K562 (cell line): ENCODE measurements at regions not wholly inside any gene's neighbourhood (a gene's known extent, or its start where the extent isn't known, plus 50 kb on each side); places are given as distances from the start of the nearest gene placed in this dataset.

ENCODE experiments used
- ATAC-seq: fragments of 200-7000 bp; cut with Tn5 transposase; 3 replicates; pipeline ENCODE4 v1.9.1; 2020; ENCODE audit warnings: moderate library complexity
- BruUV-seq: library from RNA; stranded (reverse); fragments of 400-500 nt; replicated peaks from 2 replicates; lab custom pipeline; 2021; lab: Mats Ljungman, UMichigan
- CTCF ChIA-PET: fragments of 300-600 bp; formaldehyde crosslinking; extraction: SDS; loops from one replicate; lab custom pipeline; 2021; ENCODE audit warnings: low intra/inter-chr PET ratio; lab: Yijun Ruan, JAX
- POLR2A ChIA-PET: fragments of 300-600, 350-650 bp; sonication (Branson Sonifier 250); formaldehyde crosslinking; extraction: SDS; loops from one replicate; lab custom pipeline; 2021; ENCODE audit warnings: antibody characterized with exemption, inconsistent platforms; lab: Yijun Ruan, JAX
- DNase-seq, 4 experiments: peaks; one replicate each; pipeline versions ENCODE4 v3.0.0 to v3.0.0-alpha.2; 2011 to 2018; ENCODE audit warnings: low spot score in 3 of 4, mixed read lengths in 3 of 4; ENCODE audit errors: extremely low read depth in 1 of 4
- FAIRE-seq: peaks from 2 replicates; lab custom pipeline; 2011; peaks lifted over from hg19 to GRCh38; lab: Jason Lieb, UNC
- H2AFZ ChIP-seq: 2 replicates; pipeline ENCODE4 v1.6.0; 2011; ENCODE audit warnings: low read depth, low read length, control low read depth, inconsistent platforms
- H3K27ac ChIP-seq: fragments of 200-600 bp; 3 replicates; pipeline ENCODE4 v1.8.0; 2011; ENCODE audit warnings: low read depth, mild to moderate bottlenecking, control low read depth, inconsistent platforms, low read length, moderate library complexity, mixed read lengths; ENCODE audit errors: extremely low read depth
- H3K27me3 ChIP-seq, 2 experiments: fragments of 300-600 bp in 1 of 2; 2 replicates in 1 of 2; 3 replicates in 1 of 2; pipeline versions ENCODE4 v1.6.0 to v1.8.0; 2011; ENCODE audit warnings: inconsistent platforms in 2 of 2, low read length in 2 of 2, mild to moderate bottlenecking in 1 of 2, mixed read lengths in 1 of 2, moderate library complexity in 1 of 2; ENCODE audit not compliant: control insufficient read depth in 2 of 2, insufficient read depth in 2 of 2
- H3K36me3 ChIP-seq: fragments of 300-600 bp; 3 replicates; pipeline ENCODE4 v1.8.0; 2011; ENCODE audit warnings: mild to moderate bottlenecking, low read length, inconsistent platforms; ENCODE audit not compliant: control insufficient read depth, insufficient read depth
- H3K4me1 ChIP-seq, 2 experiments: fragments of 200-600 bp in 1 of 2; replicated peaks in 1 of 2; 2 replicates in 1 of 2; 3 replicates in 1 of 2; pipeline versions ENCODE4 v1.5.1 to v1.8.0; 2011; ENCODE audit warnings: inconsistent platforms in 2 of 2, low read length in 2 of 2, mild to moderate bottlenecking in 1 of 2, mixed read lengths in 1 of 2, moderate library complexity in 1 of 2; ENCODE audit not compliant: control insufficient read depth in 2 of 2, insufficient read depth in 2 of 2
- H3K4me2 ChIP-seq: 2 replicates; pipeline ENCODE4 v1.6.1; 2011; ENCODE audit warnings: low read length, control low read depth, inconsistent platforms, mixed read lengths; ENCODE audit not compliant: insufficient read depth
- H3K4me3 ChIP-seq: fragments of 200-600 bp; sonication (generic), shearing (Covaris generic); 2 replicates; pipeline ENCODE4 v1.5.1; 2016; ENCODE audit warnings: control low read depth, inconsistent platforms
- H3K79me2 ChIP-seq: fragments of 200-600 bp; 3 replicates; pipeline ENCODE4 v1.8.0; 2011; ENCODE audit warnings: low read length, inconsistent platforms; ENCODE audit not compliant: control insufficient read depth, insufficient read depth
- H3K9ac ChIP-seq, 2 experiments: 2 replicates each; pipeline versions ENCODE4 v1.6.0 to v1.6.1; 2011; ENCODE audit warnings: low read depth in 2 of 2, low read length in 2 of 2, control low read depth in 1 of 2, inconsistent platforms in 1 of 2, mild to moderate bottlenecking in 1 of 2, mixed read lengths in 1 of 2; ENCODE audit not compliant: insufficient read depth in 1 of 2
- H3K9me1 ChIP-seq: one replicate; pipeline ENCODE4 v1.6.0; 2011; ENCODE audit warnings: inconsistent platforms, mild to moderate bottlenecking, low read length, moderate library complexity; ENCODE audit not compliant: control insufficient read depth, insufficient read depth
- H3K9me3 ChIP-seq: replicated peaks from 2 replicates; pipeline ENCODE4 v1.5.1; 2011; ENCODE audit warnings: low read depth, low read length, inconsistent platforms; ENCODE audit not compliant: control insufficient read depth, insufficient read depth
- H4K20me1 ChIP-seq: replicated peaks from 2 replicates; pipeline ENCODE4 v1.6.1; 2011; ENCODE audit warnings: low read length, inconsistent platforms, mixed read lengths; ENCODE audit not compliant: control insufficient read depth, insufficient read depth
- ADNP ChIP-seq: fragments of 200-800 bp; sonication (Bioruptor generic); IDR thresholded peaks from 2 replicates; pipeline ENCODE4 v1.6.1; 2016; ENCODE audit warnings: missing genetic modification characterization, missing compliant biosample characterization
- BHLHE40 ChIP-seq: IDR thresholded peaks from 2 replicates; pipeline ENCODE4 v1.6.1; 2011; ENCODE audit warnings: low read length, improper control_type of control experiment
- DPF2 ChIP-seq: fragments of 450-650 bp; IDR thresholded peaks from 2 replicates; pipeline ENCODE4 v1.6.1; 2016
- FOXA1 ChIP-seq: fragments of 450-650 bp; IDR thresholded peaks from 2 replicates; pipeline ENCODE4 v1.6.1; 2016; ENCODE audit warnings: mild to moderate bottlenecking, borderline replicate concordance
- HNRNPUL1 ChIP-seq: fragments of 200-400 bp; formaldehyde crosslinking; IDR thresholded peaks from 2 replicates; pipeline ENCODE4 v1.6.1; 2017; ENCODE audit warnings: low read length
- MCM7 ChIP-seq, 2 experiments: fragments of 450-650 bp; IDR thresholded peaks; 2 replicates each; pipeline ENCODE4 v1.6.1; 2016 to 2018
- PTBP1 ChIP-seq: fragments of 200-400 bp; formaldehyde crosslinking; IDR thresholded peaks from 2 replicates; pipeline ENCODE4 v1.6.1; 2017; ENCODE audit warnings: low read depth, low read length
- RBM14 ChIP-seq: fragments of 200-400 bp; formaldehyde crosslinking; IDR thresholded peaks from 2 replicates; pipeline ENCODE4 v1.6.1; 2018; ENCODE audit warnings: low read depth, mild to moderate bottlenecking, low read length, moderate library complexity, borderline replicate concordance; ENCODE audit not compliant: insufficient read depth
- RBM39 ChIP-seq: fragments of 200-400 bp; formaldehyde crosslinking; optimal IDR thresholded peaks from 2 replicates; pipeline ENCODE3; 2018; ENCODE audit warnings: low read depth, low read length
- SP1 ChIP-seq: sonication (generic); formaldehyde crosslinking; IDR thresholded peaks from 2 replicates; pipeline ENCODE4 v1.8.1; 2022; ENCODE audit warnings: mild to moderate bottlenecking, missing genetic modification reagents
- SRSF7 ChIP-seq: fragments of 200-400 bp; formaldehyde crosslinking; optimal IDR thresholded peaks from 2 replicates; pipeline ENCODE3; 2017; ENCODE audit warnings: mild to moderate bottlenecking, low read depth, low read length
- TRIM28 ChIP-seq: fragments of 450-650 bp; IDR thresholded peaks from 2 replicates; pipeline ENCODE4 v1.6.1; 2017
- ZFP36 ChIP-seq: fragments of 150-350 bp; IDR thresholded peaks from 2 replicates; pipeline ENCODE4 v1.6.1; 2018; ENCODE audit warnings: low read length, low read depth; ENCODE audit not compliant: partially characterized antibody
- WGBS: fragments of 100-300 bp; shearing (Covaris generic); methylation state at CpG from one replicate; pipeline ENCODE4 v1.1.6; 2016; ENCODE audit warnings: low coverage, mixed read lengths; ENCODE audit not compliant: insufficient coverage; ENCODE audit errors: missing lambda C conversion rate; 5-methylcytosine and 5-hydroxymethylcytosine counted together
- in situ Hi-C: fragments of 300-500 bp; cut with MboI; formaldehyde crosslinking; loops from 4 replicates; pipeline ENCODE4 v1.15.0; 2018; ENCODE audit warnings: inconsistent platforms, mixed read lengths
- intact Hi-C: fragments of 100-400 bp; cut with micrococcal nuclease; formaldehyde crosslinking; loops from 2 replicates; pipeline ENCODE4 v1.14.2; 2022
- TF ChIP-seq, protein P1 (sequence below): sonication (generic); formaldehyde crosslinking; IDR thresholded peaks from 2 replicates; pipeline ENCODE4 v1.8.0; 2022; ENCODE audit warnings: mild to moderate bottlenecking, low read depth, missing genetic modification reagents
- TF ChIP-seq, protein P2 (sequence below): fragments of 450-650 bp; IDR thresholded peaks from one replicate; pipeline ENCODE4 v1.6.1; 2018; ENCODE audit warnings: mild to moderate bottlenecking, moderate library complexity; ENCODE audit not compliant: partially characterized antibody
- TF ChIP-seq, protein P3 (sequence below): sonication (generic); formaldehyde crosslinking; IDR thresholded peaks from 2 replicates; pipeline ENCODE4 v1.8.0; 2022; ENCODE audit warnings: missing genetic modification reagents, mild to moderate bottlenecking, borderline replicate concordance

DNA sequence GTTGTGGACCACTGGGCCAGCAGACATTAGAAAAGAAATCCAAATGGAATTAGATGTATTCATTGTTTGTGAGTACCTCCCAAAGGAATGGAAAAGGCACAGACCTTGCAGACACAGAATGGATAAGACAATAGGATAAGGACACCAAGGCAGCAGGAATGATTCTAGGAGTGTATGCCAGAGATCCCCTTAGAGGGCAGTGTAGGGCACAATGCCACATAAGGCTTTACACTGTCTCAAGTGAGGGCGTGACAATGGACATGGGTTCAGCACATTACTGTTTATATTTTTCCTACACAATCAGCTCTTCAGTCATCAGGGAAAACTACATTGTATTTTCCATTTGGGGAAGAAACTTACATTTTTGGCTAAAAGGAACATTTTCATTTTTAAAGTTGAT is 250.9 kb downstream of the PTH2R start:
- H2AFZ ChIP-seq, result no peak overlapping the region
- ATAC-seq, result peak; percentile 43; the same call in 1 of the 3 replicates
- no TSS peak for BruUV-seq
- in situ Hi-C loops (no loop called here), intact Hi-C loops (no loop called here)
- ChIA-PET CTCF (no interaction called here), POLR2A (no interaction called here)
- no peaks in the 10 kb centered on the region for H3K27me3 ChIP-seq
- no peaks in the 10 kb centered on the region for H3K4me1 ChIP-seq
- H4K20me1 ChIP-seq, result no peaks in the 10 kb centered on the region
- FAIRE-seq, result peak; percentile 35
- H3K9me1 ChIP-seq, result no peaks in the 10 kb centered on the region
- DNase-seq, result no peak
- H3K4me2 ChIP-seq, result no peak overlapping the region
- no peak overlapping the region for H3K4me3 ChIP-seq
- peaks cover 4% of the 10 kb centered on the region; the same call in 1 of the 3 replicates for H3K36me3 ChIP-seq
- WGBS, result 100% methylated on average over 1 of the region's 1 CpG
- no peaks in the 10 kb centered on the region for H3K9me3 ChIP-seq
- H3K79me2 ChIP-seq, result no peaks in the 10 kb centered on the region
- no peak overlapping the region for H3K9ac ChIP-seq
- no peak for TF ChIP-seq RBM39
- TF ChIP-seq TRIM28, result no peak
- no peak overlapping the region for H3K27ac ChIP-seq

DNA sequence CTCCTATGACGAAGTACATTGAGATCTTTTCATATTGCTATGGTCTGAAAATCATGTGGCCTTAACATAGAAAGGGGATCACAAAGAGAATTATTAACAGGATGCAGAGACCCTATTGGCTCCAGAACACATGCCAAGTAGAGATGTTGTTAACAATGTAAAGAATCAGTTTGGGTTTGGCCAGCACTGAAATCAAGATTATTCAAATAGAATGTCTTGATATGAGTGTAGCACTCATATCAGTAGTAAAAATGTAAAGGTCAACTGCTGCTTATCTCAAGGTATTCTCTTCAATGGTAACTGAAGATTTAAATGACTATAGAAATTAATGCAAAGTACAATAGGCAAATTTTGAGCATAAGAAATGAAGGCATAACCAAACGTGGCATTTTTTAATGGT is 262.8 kb downstream of the PTH2R start:
- no TSS peak for BruUV-seq
- TF ChIP-seq FOXA1, result no peak
- TF ChIP-seq SRSF7, result no peak
- TF ChIP-seq, protein P1, sequence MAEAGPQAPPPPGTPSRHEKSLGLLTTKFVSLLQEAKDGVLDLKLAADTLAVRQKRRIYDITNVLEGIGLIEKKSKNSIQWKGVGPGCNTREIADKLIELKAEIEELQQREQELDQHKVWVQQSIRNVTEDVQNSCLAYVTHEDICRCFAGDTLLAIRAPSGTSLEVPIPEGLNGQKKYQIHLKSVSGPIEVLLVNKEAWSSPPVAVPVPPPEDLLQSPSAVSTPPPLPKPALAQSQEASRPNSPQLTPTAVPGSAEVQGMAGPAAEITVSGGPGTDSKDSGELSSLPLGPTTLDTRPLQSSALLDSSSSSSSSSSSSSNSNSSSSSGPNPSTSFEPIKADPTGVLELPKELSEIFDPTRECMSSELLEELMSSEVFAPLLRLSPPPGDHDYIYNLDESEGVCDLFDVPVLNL, result no peak
- no peak for TF ChIP-seq SP1
- TF ChIP-seq RBM14, result no peak
- no peak for TF ChIP-seq PTBP1
- TF ChIP-seq, protein P2, sequence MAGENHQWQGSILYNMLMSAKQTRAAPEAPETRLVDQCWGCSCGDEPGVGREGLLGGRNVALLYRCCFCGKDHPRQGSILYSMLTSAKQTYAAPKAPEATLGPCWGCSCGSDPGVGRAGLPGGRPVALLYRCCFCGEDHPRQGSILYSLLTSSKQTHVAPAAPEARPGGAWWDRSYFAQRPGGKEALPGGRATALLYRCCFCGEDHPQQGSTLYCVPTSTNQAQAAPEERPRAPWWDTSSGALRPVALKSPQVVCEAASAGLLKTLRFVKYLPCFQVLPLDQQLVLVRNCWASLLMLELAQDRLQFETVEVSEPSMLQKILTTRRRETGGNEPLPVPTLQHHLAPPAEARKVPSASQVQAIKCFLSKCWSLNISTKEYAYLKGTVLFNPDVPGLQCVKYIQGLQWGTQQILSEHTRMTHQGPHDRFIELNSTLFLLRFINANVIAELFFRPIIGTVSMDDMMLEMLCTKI, result no peak
- no peak for TF ChIP-seq MCM7 (IDR thresholded peaks at IDR 0.05)
- TF ChIP-seq ZFP36, result no peak
- no peak for TF ChIP-seq BHLHE40
- no peak for TF ChIP-seq ADNP (tag)
- no peak for TF ChIP-seq HNRNPUL1
- TF ChIP-seq, protein P3, sequence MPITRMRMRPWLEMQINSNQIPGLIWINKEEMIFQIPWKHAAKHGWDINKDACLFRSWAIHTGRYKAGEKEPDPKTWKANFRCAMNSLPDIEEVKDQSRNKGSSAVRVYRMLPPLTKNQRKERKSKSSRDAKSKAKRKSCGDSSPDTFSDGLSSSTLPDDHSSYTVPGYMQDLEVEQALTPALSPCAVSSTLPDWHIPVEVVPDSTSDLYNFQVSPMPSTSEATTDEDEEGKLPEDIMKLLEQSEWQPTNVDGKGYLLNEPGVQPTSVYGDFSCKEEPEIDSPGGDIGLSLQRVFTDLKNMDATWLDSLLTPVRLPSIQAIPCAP (CRISPR knock-in tag), result no peak
- no peak for TF ChIP-seq DPF2

More for the DNA sequence above, 262.8 kb downstream of the PTH2R start:
- Histone ChIP-seq H3K79me2 (no peaks in the 10 kb centered on the region), H3K27ac (no peak overlapping the region), H3K36me3 (no peaks in the 10 kb centered on the region), H3K4me2 (no peak overlapping the region), H3K9ac (no peak overlapping the region), H3K4me1 (no peaks in the 10 kb centered on the region), H3K27me3 (no peaks in the 10 kb centered on the region), H2AFZ (no peak overlapping the region), H3K9me1 (no peaks in the 10 kb centered on the region), H3K9me3 (no peaks in the 10 kb centered on the region), H4K20me1 (no peaks in the 10 kb centered on the region), H3K4me3 (no peak overlapping the region)
- ChIA-PET POLR2A (no interaction called here), CTCF (no interaction called here)
- intact Hi-C loops, result no loop called here
- DNase-seq (no peak), ATAC-seq (no peak), FAIRE-seq (no peak)
- in situ Hi-C loops, result no loop called here
- WGBS, result 51% methylated on average over 2 of the region's 2 CpGs
